Keratinocyte (primary cell): ENCODE measurements at regions not wholly inside any gene's neighbourhood (a gene's known extent, or its start where the extent isn't known, plus 50 kb on each side); places are given as distances from the start of the nearest gene placed in this dataset.

ENCODE experiments used
- CTCF ChIP-seq, 3 experiments: IDR thresholded peaks in 1 of 3; conservative IDR thresholded peaks in 1 of 3; optimal IDR thresholded peaks in 1 of 3; 2 replicates in 2 of 3; 3 replicates in 1 of 3; pipeline versions ENCODE3 to v1.5.1; 2011; ENCODE audit warnings: low read length in 3 of 3, mild to moderate bottlenecking in 3 of 3, moderate library complexity in 2 of 3, control low read depth in 1 of 3, inconsistent platforms in 1 of 3; ENCODE audit not compliant: insufficient read depth in 2 of 3; ENCODE audit errors: extremely low read depth in 1 of 3
- EZH2 ChIP-seq: IDR thresholded peaks from one replicate; pipeline ENCODE4 v1.6.1; 2012; ENCODE audit warnings: inconsistent platforms, mild to moderate bottlenecking, low read length, moderate library complexity

GRCh38 chr14:50008562-50008961 is 107.8 kb downstream of the VCPKMT start:
- TF ChIP-seq CTCF (optimal IDR thresholded peaks at IDR 0.05 in 1 of 3, IDR thresholded peaks at IDR 0.05 in 1 of 3, conservative IDR thresholded peaks at IDR 0.05 in 1 of 3; ENCODE audit: extremely low read depth in 1 of 3, insufficient read depth in 2 of 3, low read length in 3 of 3): no peak
- no peak for TF ChIP-seq EZH2
